RKO (cell line): ENCODE measurements at regions not wholly inside any gene's neighbourhood (a gene's known extent, or its start where the extent isn't known, plus 50 kb on each side); places are given as distances from the start of the nearest gene placed in this dataset.
A peak's percentile ranks its signal among the peaks of the same experiment; 100 is the strongest.
"Not testable (repeated sequence)": the region's sequence is repeated elsewhere in the genome, so short reads cannot be mapped to it uniquely, and the experiment has no call there.

Experiments
- DNase-seq: peaks from one replicate; pipeline ENCODE4 v3.0.0-alpha.2; 2016; ENCODE audit warnings: low spot score

- no peak for DNase-seq
Observed at GRCh38 chr1:47594627-47595026, 156.8 kb downstream of the FOXD2 start.

- no peak for DNase-seq
Observed at GRCh38 chr1:47596328-47596727, 158.5 kb downstream of the FOXD2 start.

- DNase-seq: no peak
Observed at GRCh38 chr1:47598357-47598756, 160.5 kb downstream of the FOXD2 start.

GRCh38 chr1:47599777-47600176 lies 161.9 kb downstream of the FOXD2 start:
- no peak for DNase-seq

GRCh38 chr1:47602491-47602890 lies 164.6 kb downstream of the FOXD2 start:
- DNase-seq: not testable (repeated sequence)

- DNase-seq: not testable (repeated sequence)
Observed at GRCh38 chr1:47604869-47605268, 167.0 kb downstream of the FOXD2 start.

GRCh38 chr1:47608296-47608875 lies 170.5 kb downstream of the FOXD2 start:
- no peak for DNase-seq

- DNase-seq: no peak
Observed at GRCh38 chr1:47611992-47612391, 174.1 kb downstream of the FOXD2 start.

- no peak for DNase-seq
Observed at GRCh38 chr1:47612819-47613218, 175.0 kb downstream of the FOXD2 start.

GRCh38 chr1:47616036-47616435 lies 178.2 kb downstream of the FOXD2 start:
- no peak for DNase-seq

- no peak for DNase-seq
Observed at GRCh38 chr1:47616906-47617305, 179.1 kb downstream of the FOXD2 start.

- peak; percentile 21 for DNase-seq
Observed at GRCh38 chr1:47617381-47618221, 179.8 kb downstream of the FOXD2 start.

- DNase-seq: no peak
Observed at GRCh38 chr1:47618222-47618720, 180.4 kb downstream of the FOXD2 start.

GRCh38 chr1:47618830-47619229 lies 181.0 kb downstream of the FOXD2 start:
- DNase-seq: no peak

GRCh38 chr1:47621483-47621882 lies 183.6 kb downstream of the FOXD2 start:
- DNase-seq: no peak

GRCh38 chr1:47621977-47622376 lies 184.1 kb downstream of the FOXD2 start:
- DNase-seq: no peak

- DNase-seq: no peak
Observed at GRCh38 chr1:47622776-47623556, 185.1 kb downstream of the FOXD2 start.

GRCh38 chr1:47623557-47623940 lies 185.7 kb downstream of the FOXD2 start:
- DNase-seq: no peak

GRCh38 chr1:47624531-47624930 lies 186.7 kb downstream of the FOXD2 start:
- DNase-seq: no peak

GRCh38 chr1:47627016-47627415 lies 189.2 kb downstream of the FOXD2 start:
- DNase-seq: no peak

- no peak for DNase-seq
Observed at GRCh38 chr1:47627471-47628370, 189.9 kb downstream of the FOXD2 start.

GRCh38 chr1:47629201-47629600 lies 191.4 kb downstream of the FOXD2 start:
- no peak for DNase-seq
